GM21786 (cell line): ENCODE measurements at regions not wholly inside any gene's neighbourhood (a gene's known extent, or its start where the extent isn't known, plus 50 kb on each side); places are given as distances from the start of the nearest gene placed in this dataset.

Experiments
- ATAC-seq: cut with Tn5 transposase; IDR thresholded peaks from one replicate; pipeline ENCODE4 v1.9.1; 2021; ENCODE audit not compliant: unreplicated experiment

- no peak for ATAC-seq
These were observed 185.9 kb downstream of the CRPPA start for GRCh38 chr7:16235147-16236114.

- no peak for ATAC-seq
These were observed 186.7 kb downstream of the CRPPA start for GRCh38 chr7:16234493-16235146.

- ATAC-seq = no peak
These were observed 187.8 kb downstream of the CRPPA start for GRCh38 chr7:16233517-16233916.

GRCh38 chr7:16232273-16232672 is 189.1 kb downstream of the CRPPA start:
- no peak for ATAC-seq

GRCh38 chr7:16223963-16224707 is 197.2 kb downstream of the CRPPA start:
- ATAC-seq = no peak

- no peak for ATAC-seq
These were observed 208.7 kb downstream of the CRPPA start for GRCh38 chr7:16212610-16213009.

GRCh38 chr7:16212032-16212431 is 209.3 kb downstream of the CRPPA start:
- no peak for ATAC-seq

- no peak for ATAC-seq
These were observed 209.9 kb downstream of the CRPPA start for GRCh38 chr7:16211402-16211925.

GRCh38 chr7:16210171-16210570 is 211.2 kb downstream of the CRPPA start:
- no peak for ATAC-seq

GRCh38 chr7:16207321-16207720 is 214.0 kb downstream of the CRPPA start:
- no peak for ATAC-seq

- no peak for ATAC-seq
These were observed 215.9 kb downstream of the CRPPA start for GRCh38 chr7:16205466-16205865.

- ATAC-seq = no peak
These were observed 216.4 kb downstream of the CRPPA start for GRCh38 chr7:16204953-16205352.

- no peak for ATAC-seq
These were observed 218.3 kb downstream of the CRPPA start for GRCh38 chr7:16203065-16203464.

- ATAC-seq = no peak
These were observed 219.0 kb downstream of the CRPPA start for GRCh38 chr7:16202303-16202702.

- no peak for ATAC-seq
These were observed 220.7 kb downstream of the CRPPA start for GRCh38 chr7:16200591-16200990.

- ATAC-seq = no peak
These were observed 227.7 kb downstream of the CRPPA start for GRCh38 chr7:16193631-16194030.

GRCh38 chr7:16189026-16189715 is 232.2 kb downstream of the CRPPA start:
- ATAC-seq = no peak

- no peak for ATAC-seq
These were observed 234.2 kb downstream of the CRPPA start for GRCh38 chr7:16187131-16187530.

GRCh38 chr7:16178585-16178984 is 242.8 kb downstream of the CRPPA start:
- no peak for ATAC-seq

GRCh38 chr7:16178092-16178491 is 243.2 kb downstream of the CRPPA start:
- no peak for ATAC-seq

GRCh38 chr7:16174253-16174652 is 247.1 kb downstream of the CRPPA start:
- no peak for ATAC-seq
